GM23338 (cell line): ENCODE measurements at regions not wholly inside any gene's neighbourhood (a gene's known extent, or its start where the extent isn't known, plus 50 kb on each side); places are given as distances from the start of the nearest gene placed in this dataset.

ENCODE experiments used
- ATAC-seq: fragments of 200-7000 bp; cut with Tn5 transposase; 3 replicates; pipeline ENCODE4 v1.9.1; 2020
- DNase-seq: peaks from one replicate; pipeline ENCODE4 v3.0.0-alpha.2; 2015; ENCODE audit warnings: low spot score
- H2AFZ ChIP-seq: fragments of 200-600 bp; sonication (generic); 2 replicates; pipeline ENCODE4 v1.8.0; 2016; ENCODE audit warnings: antibody characterized with exemption, mild to moderate bottlenecking, moderate library complexity
- H3F3A ChIP-seq: fragments of 200-600 bp; sonication (generic); replicated peaks from 2 replicates; pipeline ENCODE4 v1.8.0; 2017; ENCODE audit warnings: antibody characterized with exemption, mixed run types, low read depth
- H3K27ac ChIP-seq: fragments of 200-600 bp; sonication (generic); 2 replicates; pipeline ENCODE4 v1.6.1; 2016; ENCODE audit warnings: low read depth
- H3K27me3 ChIP-seq: fragments of 200-600 bp; sonication (generic); 2 replicates; pipeline ENCODE4 v1.8.0; 2016; ENCODE audit warnings: mild to moderate bottlenecking, mixed run types, moderate library complexity; ENCODE audit not compliant: insufficient read depth
- H3K36me3 ChIP-seq: fragments of 200-600 bp; sonication (generic); 2 replicates; pipeline ENCODE4 v1.8.0; 2016; ENCODE audit warnings: mild to moderate bottlenecking; ENCODE audit not compliant: insufficient read depth
- H3K4me1 ChIP-seq: fragments of 200-600 bp; sonication (generic); 2 replicates; pipeline ENCODE4 v1.8.0; 2016; ENCODE audit warnings: mild to moderate bottlenecking, moderate library complexity; ENCODE audit not compliant: insufficient read depth
- H3K4me2 ChIP-seq: fragments of 200-600 bp; sonication (generic); 2 replicates; pipeline ENCODE4 v1.7.1; 2017; ENCODE audit warnings: mixed run types
- H3K4me3 ChIP-seq: fragments of 200-600 bp; sonication (generic); 2 replicates; pipeline ENCODE4 v1.6.1; 2016; ENCODE audit warnings: mixed run types
- H3K79me2 ChIP-seq: fragments of 200-600 bp; sonication (generic); replicated peaks from 2 replicates; pipeline ENCODE4 v1.8.0; 2017; ENCODE audit warnings: mild to moderate bottlenecking; ENCODE audit not compliant: insufficient read depth
- H3K9me2 ChIP-seq: fragments of 200-600 bp; sonication (generic); 2 replicates; pipeline ENCODE4 v1.8.0; 2017; ENCODE audit not compliant: insufficient read depth
- H4K20me1 ChIP-seq: fragments of 200-600 bp; sonication (generic); replicated peaks from 2 replicates; pipeline ENCODE4 v1.8.0; 2017; ENCODE audit warnings: mild to moderate bottlenecking; ENCODE audit not compliant: insufficient read depth
- H3K27ac Mint-ChIP-seq: 2 replicates; pipeline ENCODE4 v1.8.0; 2020; ENCODE audit warnings: inconsistent platforms, mild to moderate bottlenecking, moderate library complexity, mixed read lengths
- H3K27me3 Mint-ChIP-seq: 3 replicates; pipeline ENCODE4 v1.8.0; 2022; ENCODE audit warnings: low read depth, mild to moderate bottlenecking, moderate library complexity, mixed read lengths, inconsistent platforms; ENCODE audit not compliant: insufficient read depth, poor library complexity
- H3K36me3 Mint-ChIP-seq: 3 replicates; pipeline ENCODE4 v1.8.0; 2021; ENCODE audit warnings: low read depth, mild to moderate bottlenecking, inconsistent platforms, moderate library complexity, mixed read lengths
- H3K4me1 Mint-ChIP-seq: 3 replicates; pipeline ENCODE4 v1.8.0; 2020; ENCODE audit warnings: mild to moderate bottlenecking, inconsistent platforms, mixed read lengths
- H3K4me3 Mint-ChIP-seq: 3 replicates; pipeline ENCODE4 v1.8.0; 2021; ENCODE audit warnings: moderate library complexity, mild to moderate bottlenecking, inconsistent platforms, mixed read lengths
- H3K9me3 Mint-ChIP-seq: 3 replicates; pipeline ENCODE4 v1.8.0; 2020; ENCODE audit warnings: moderate library complexity, mild to moderate bottlenecking, inconsistent platforms, mixed read lengths
- CREB1 ChIP-seq: fragments of 250-450 bp; sonication (Bioruptor Pico); IDR thresholded peaks from 2 replicates; pipeline ENCODE4 v1.5.0; 2020; ENCODE audit warnings: low read depth, mild to moderate bottlenecking, moderate library complexity
- CTCF ChIP-seq, 2 experiments: fragments of 200-600 bp in 1 of 2; sonication (generic) in 1 of 2; conservative IDR thresholded peaks; 2 replicates each; pipeline versions ENCODE4 v1.5.1 to v1.6.1; 2016 to 2017; ENCODE audit warnings: antibody characterized with exemption in 2 of 2, low read depth in 2 of 2, mild to moderate bottlenecking in 2 of 2, moderate library complexity in 1 of 2
- ETS1 ChIP-seq: IDR thresholded peaks from 2 replicates; pipeline ENCODE4 v1.6.1; 2016; ENCODE audit warnings: antibody characterized with exemption
- EZH2phosphoT487 ChIP-seq: fragments of 200-600 bp; sonication (generic); IDR thresholded peaks from one replicate; pipeline ENCODE4 v1.8.1; 2018; ENCODE audit warnings: antibody characterized with exemption; ENCODE audit not compliant: unreplicated experiment
- JUNB ChIP-seq: IDR thresholded peaks from one replicate; pipeline ENCODE4 v1.6.1; 2016; ENCODE audit warnings: antibody characterized with exemption; ENCODE audit not compliant: unreplicated experiment
- POLR2AphosphoS5 ChIP-seq: IDR thresholded peaks from 2 replicates; pipeline ENCODE4 v1.6.1; 2016; ENCODE audit warnings: antibody characterized with exemption, low read depth
- REST ChIP-seq: IDR thresholded peaks from one replicate; pipeline ENCODE4 v1.6.1; 2018; ENCODE audit warnings: antibody characterized with exemption; ENCODE audit not compliant: unreplicated experiment
- ZNF462 ChIP-seq: fragments of 250-450 bp; sonication (Bioruptor Pico); IDR thresholded peaks from 2 replicates; pipeline ENCODE4 v1.5.0; 2020; ENCODE audit warnings: mild to moderate bottlenecking, moderate library complexity

- Histone ChIP-seq H4K20me1 (no peaks in the 10 kb centered on the region), H3K36me3 (no peaks in the 10 kb centered on the region), H3K4me3 (no peak overlapping the region), H3K4me1 (peaks cover 15% of the 10 kb centered on the region; the same call in 1 of the 2 replicates), H3K27me3 (no peaks in the 10 kb centered on the region), H3K4me2 (no peak overlapping the region), H2AFZ (no peak overlapping the region), H3F3A (no peaks in the 10 kb centered on the region), H3K9me2 (no peaks in the 10 kb centered on the region), H3K27ac (no peak overlapping the region), H3K79me2 (no peaks in the 10 kb centered on the region)
- ATAC-seq, result no peak
- Mint-ChIP-seq H3K36me3 (no peaks in the 10 kb centered on the region), H3K9me3 (no peaks in the 10 kb centered on the region), H3K27me3 (no peaks in the 10 kb centered on the region), H3K4me1 (peaks cover 13% of the 10 kb centered on the region), H3K27ac (no peak overlapping the region), H3K4me3 (no peak overlapping the region)
- TF ChIP-seq ZNF462 (CRISPR knock-in tag) (no peak), JUNB (no peak), POLR2AphosphoS5 (no peak), CTCF (conservative IDR thresholded peaks at IDR 0.05; ENCODE audit: low read depth in 2 of 2) (no peak), ETS1 (no peak), CREB1 (CRISPR knock-in tag) (no peak), REST (no peak), EZH2phosphoT487 (no peak)
- no peak for DNase-seq
Observed at GRCh38 chr5:93675460-93676450, 65.6 kb downstream of the POU5F2 start.
